ENCODE measurements at regions not wholly inside any gene's neighbourhood (a gene's known extent, or its start where the extent isn't known, plus 50 kb on each side); places are given as distances from the start of the nearest gene placed in this dataset.

GRCh38 chr13:107834717-107835116 lies 380.6 kb downstream of the LIG4 start:
- TF ChIP-seq CTCF (conservative IDR thresholded peaks at IDR 0.05; ENCODE audit: low read depth, low read length) = no peak
- no peak for DNase-seq (ENCODE audit: low read depth)
- H3K4me3 ChIP-seq (ENCODE audit: low read depth, low read length) = no peak overlapping the region

DNA sequence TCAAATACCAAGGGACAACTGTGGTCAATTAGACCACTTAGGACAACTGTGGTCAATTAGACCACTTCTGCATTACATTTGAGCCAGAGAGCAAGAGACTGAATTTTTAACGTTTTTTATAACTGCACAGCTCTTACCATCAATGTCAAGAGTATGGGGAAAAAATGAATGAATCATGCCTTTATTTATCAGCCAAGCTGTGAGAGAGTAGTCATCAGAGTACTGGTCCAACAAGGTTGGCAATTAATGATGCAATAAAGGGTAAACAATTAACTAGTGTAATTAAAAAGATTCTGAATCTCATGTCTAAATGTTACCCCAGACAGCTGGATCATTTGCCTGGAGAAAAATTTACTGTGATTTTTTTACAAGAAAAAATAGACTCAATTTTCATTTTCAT lies 381.1 kb downstream of the LIG4 start:
- TF ChIP-seq CTCF (conservative IDR thresholded peaks at IDR 0.05; ENCODE audit: low read depth, low read length) = no peak
- no peak overlapping the region for H3K4me3 ChIP-seq (ENCODE audit: low read depth, low read length)
- DNase-seq (ENCODE audit: low read depth) = no peak

DNA sequence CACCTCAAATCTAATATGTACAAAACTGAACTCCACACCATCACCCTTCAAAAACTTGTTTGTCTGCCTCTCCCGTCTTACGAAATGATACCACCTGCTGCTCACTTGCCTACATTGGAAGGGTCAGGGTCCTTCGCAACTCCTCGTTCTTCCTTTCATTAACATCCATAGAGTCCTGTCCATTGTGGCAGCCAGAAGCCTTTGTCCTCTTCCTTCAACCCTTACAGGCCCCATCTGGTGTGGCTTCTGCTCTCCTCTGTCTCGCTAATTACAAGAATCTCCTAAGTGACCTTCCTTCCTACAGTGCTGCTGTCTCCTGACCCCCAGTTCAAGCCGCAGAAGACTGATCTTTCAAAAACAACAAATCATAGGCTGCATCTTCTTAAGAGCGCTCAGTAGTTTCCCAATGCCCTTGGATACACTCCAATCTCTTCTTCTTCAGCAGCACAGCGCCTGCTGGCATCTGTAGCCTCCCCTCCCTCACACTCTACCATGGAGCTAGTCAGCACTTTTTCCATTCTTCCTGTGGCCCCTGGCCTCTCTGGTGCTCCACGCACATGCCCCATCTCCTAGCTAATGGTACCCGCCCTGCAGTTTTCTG lies 382.7 kb downstream of the LIG4 start:
- H3K4me3 ChIP-seq (ENCODE audit: low read depth, low read length) = no peak overlapping the region
- no peak for DNase-seq (ENCODE audit: low read depth)
- TF ChIP-seq CTCF (conservative IDR thresholded peaks at IDR 0.05; ENCODE audit: low read depth, low read length) = no peak

- no peak for DNase-seq (ENCODE audit: low read depth)
- TF ChIP-seq CTCF (conservative IDR thresholded peaks at IDR 0.05; ENCODE audit: low read depth, low read length) = no peak
- no peak overlapping the region for H3K4me3 ChIP-seq (ENCODE audit: low read depth, low read length)
These were observed 384.5 kb downstream of the LIG4 start for GRCh38 chr13:107830804-107831203.

DNA sequence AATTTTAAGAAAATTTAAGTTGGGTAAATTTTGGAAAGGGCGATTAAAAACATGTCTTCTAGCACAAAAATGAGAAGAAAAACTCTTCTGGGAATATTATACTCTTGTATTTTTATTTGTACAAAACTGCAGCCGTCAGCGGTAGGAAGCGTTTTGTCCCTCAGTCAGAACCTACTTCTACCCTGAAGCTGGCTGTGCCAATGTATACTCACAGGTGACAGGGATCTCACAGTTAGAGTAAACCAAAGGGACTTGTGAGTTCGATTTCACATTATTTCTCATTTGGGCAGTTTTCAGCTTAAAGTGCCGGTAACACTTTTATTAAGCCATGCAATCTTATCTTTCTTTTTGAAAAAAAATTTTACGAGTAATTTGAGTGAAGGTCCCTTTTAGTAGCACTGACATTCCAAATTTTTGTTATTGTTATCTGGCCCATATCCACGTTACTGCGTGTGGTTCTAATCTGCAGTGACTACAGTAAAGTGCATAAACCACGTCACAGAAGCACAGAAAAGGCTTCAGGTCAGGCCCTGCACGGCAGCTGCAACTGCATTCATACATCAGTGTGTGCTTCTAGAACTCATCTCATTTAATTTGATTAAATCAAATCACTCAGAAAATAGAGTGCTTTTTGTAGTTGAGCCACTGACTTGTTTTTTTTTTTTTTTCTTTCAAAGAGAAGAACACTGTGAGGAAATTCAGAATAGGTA lies 387.3 kb downstream of the LIG4 start:
- TF ChIP-seq CTCF (conservative IDR thresholded peaks at IDR 0.05; ENCODE audit: low read depth, low read length) = no peak
- no peak for DNase-seq (ENCODE audit: low read depth)
- no peak overlapping the region for H3K4me3 ChIP-seq (ENCODE audit: low read depth, low read length)

DNA sequence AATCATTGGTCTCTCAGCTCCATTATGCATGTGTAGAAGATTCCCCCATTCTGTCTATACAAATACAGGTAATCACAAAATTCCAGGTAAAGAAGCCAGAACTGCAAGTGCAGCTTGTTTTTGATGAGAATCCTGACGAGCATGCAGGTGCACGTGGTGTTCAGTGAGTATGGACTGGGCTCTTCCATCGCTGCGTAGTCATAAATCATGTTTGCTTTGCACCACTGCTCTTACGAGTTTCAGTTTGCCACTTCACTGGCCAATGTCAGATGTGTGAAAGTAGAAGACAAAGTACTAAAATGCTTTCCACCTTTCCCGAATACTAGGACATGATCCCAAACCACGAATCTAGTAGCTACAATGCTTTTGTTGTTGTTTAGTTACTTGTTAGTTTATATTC lies 390.7 kb downstream of the LIG4 start:
- H3K4me3 ChIP-seq (ENCODE audit: low read depth, low read length) = no peak overlapping the region
- DNase-seq (ENCODE audit: low read depth) = no peak
- TF ChIP-seq CTCF (conservative IDR thresholded peaks at IDR 0.05; ENCODE audit: low read depth, low read length) = no peak

- DNase-seq (ENCODE audit: low read depth) = no peak
- H3K4me3 ChIP-seq (ENCODE audit: low read depth, low read length) = no peak overlapping the region
- TF ChIP-seq CTCF (conservative IDR thresholded peaks at IDR 0.05; ENCODE audit: low read depth, low read length) = no peak
These were observed 393.3 kb downstream of the LIG4 start for GRCh38 chr13:107822006-107822405.
